Osteocyte (in vitro differentiated cells): ENCODE measurements at regions not wholly inside any gene's neighbourhood (a gene's known extent, or its start where the extent isn't known, plus 50 kb on each side); places are given as distances from the start of the nearest gene placed in this dataset.
"Not testable (repeated sequence)": the region's sequence is repeated elsewhere in the genome, so short reads cannot be mapped to it uniquely, and the experiment has no call there.

ENCODE experiments used
- DNase-seq: peaks from one replicate; pipeline ENCODE4 v3.0.0; 2021; ENCODE audit warnings: mixed read lengths; ENCODE audit not compliant: unreplicated experiment; ENCODE audit errors: extremely low spot score
- H3K27ac Mint-ChIP-seq: one replicate; pipeline ENCODE4 v1.8.0; 2021; ENCODE audit warnings: mild to moderate bottlenecking, mixed read lengths; ENCODE audit not compliant: unreplicated experiment
- H3K27me3 Mint-ChIP-seq: one replicate; pipeline ENCODE4 v1.8.0; 2021; ENCODE audit warnings: mixed read lengths; ENCODE audit not compliant: unreplicated experiment
- H3K36me3 Mint-ChIP-seq: one replicate; pipeline ENCODE4 v1.8.0; 2021; ENCODE audit warnings: mixed read lengths; ENCODE audit not compliant: unreplicated experiment
- H3K4me1 Mint-ChIP-seq: one replicate; pipeline ENCODE4 v1.8.0; 2021; ENCODE audit warnings: mixed read lengths; ENCODE audit not compliant: unreplicated experiment
- H3K4me3 Mint-ChIP-seq: one replicate; pipeline ENCODE4 v1.8.0; 2021; ENCODE audit warnings: mild to moderate bottlenecking, moderate library complexity, mixed read lengths; ENCODE audit not compliant: unreplicated experiment
- H3K9me3 Mint-ChIP-seq: one replicate; pipeline ENCODE4 v1.8.0; 2021; ENCODE audit warnings: mixed read lengths; ENCODE audit not compliant: unreplicated experiment
- CTCF ChIP-seq: fragments of 200-600 bp; sonication (generic); IDR thresholded peaks from 2 replicates; pipeline ENCODE4 v1.5.0; 2021; ENCODE audit warnings: antibody characterized with exemption, mild to moderate bottlenecking, moderate library complexity

- Mint-ChIP-seq H3K4me1 (peaks cover 14% of the 10 kb centered on the region), H3K36me3 (no peaks in the 10 kb centered on the region), H3K4me3 (no peak overlapping the region), H3K27ac (no peak overlapping the region), H3K9me3 (no peaks in the 10 kb centered on the region), H3K27me3 (no peaks in the 10 kb centered on the region)
- TF ChIP-seq CTCF, result no peak
- DNase-seq, result no peak
These were observed 162.4 kb upstream of the FAM20A start for GRCh38 chr17:68763562-68763961.

DNA sequence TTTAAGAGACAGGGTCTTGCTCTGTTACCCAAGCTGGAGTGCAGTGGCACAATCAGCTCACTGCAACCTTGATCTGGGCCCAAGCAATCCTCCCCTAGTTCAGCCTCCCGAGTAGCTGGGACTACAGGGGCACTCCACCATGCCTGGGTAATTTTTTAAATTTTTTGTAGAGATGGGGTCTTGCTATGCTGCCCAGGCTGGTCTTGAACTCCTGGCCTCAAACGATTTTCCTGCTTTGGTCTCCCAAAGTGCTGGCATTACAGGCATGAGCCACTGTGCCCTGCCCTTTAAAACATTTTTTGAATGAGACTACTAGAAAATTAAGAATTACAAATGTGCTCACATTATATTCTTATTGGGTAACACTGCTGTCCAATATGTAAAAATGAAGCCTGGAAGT lies 161.7 kb upstream of the FAM20A start:
- H3K4me1 Mint-ChIP-seq, result peaks cover 14% of the 10 kb centered on the region
- no peaks in the 10 kb centered on the region for H3K36me3 Mint-ChIP-seq
- H3K27me3 Mint-ChIP-seq, result no peaks in the 10 kb centered on the region
- H3K4me3 Mint-ChIP-seq, result no peak overlapping the region
- no peak overlapping the region for H3K27ac Mint-ChIP-seq
- no peak for TF ChIP-seq CTCF
- H3K9me3 Mint-ChIP-seq, result no peaks in the 10 kb centered on the region
- DNase-seq, result no peak

DNA sequence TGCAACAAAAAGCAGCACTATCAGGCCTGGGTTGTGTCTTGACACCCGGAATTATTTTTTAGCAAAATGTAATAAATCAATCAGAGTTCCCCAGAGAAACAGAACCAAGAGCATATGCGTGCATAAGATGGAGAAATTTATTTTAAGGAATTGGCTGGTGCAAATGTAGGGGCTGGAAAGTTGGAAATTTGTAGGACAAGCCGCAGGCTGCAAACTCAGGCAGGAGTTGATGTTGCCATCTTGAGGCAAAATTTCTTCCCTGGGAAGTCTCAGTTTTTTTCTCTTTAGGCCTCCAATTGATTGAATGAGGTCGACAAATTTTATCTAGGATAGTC lies 158.9 kb upstream of the FAM20A start:
- TF ChIP-seq CTCF, result no peak
- H3K4me1 Mint-ChIP-seq, result peaks cover 14% of the 10 kb centered on the region
- H3K9me3 Mint-ChIP-seq, result no peaks in the 10 kb centered on the region
- no peaks in the 10 kb centered on the region for H3K36me3 Mint-ChIP-seq
- peak overlapping the region; percentile 98 for H3K27ac Mint-ChIP-seq
- no peak overlapping the region for H3K4me3 Mint-ChIP-seq
- DNase-seq, result no peak
- no peaks in the 10 kb centered on the region for H3K27me3 Mint-ChIP-seq

- DNase-seq, result peak; percentile 93
- peak; percentile 93 for TF ChIP-seq CTCF
- H3K27ac Mint-ChIP-seq, result peak overlapping the region; percentile 98
- H3K4me1 Mint-ChIP-seq, result peaks cover 14% of the 10 kb centered on the region
- no peaks in the 10 kb centered on the region for H3K36me3 Mint-ChIP-seq
- peak overlapping the region; percentile 74 for H3K4me3 Mint-ChIP-seq
- no peaks in the 10 kb centered on the region for H3K27me3 Mint-ChIP-seq
- H3K9me3 Mint-ChIP-seq, result no peaks in the 10 kb centered on the region
These were observed 158.4 kb upstream of the FAM20A start for GRCh38 chr17:68759343-68760140.

DNA sequence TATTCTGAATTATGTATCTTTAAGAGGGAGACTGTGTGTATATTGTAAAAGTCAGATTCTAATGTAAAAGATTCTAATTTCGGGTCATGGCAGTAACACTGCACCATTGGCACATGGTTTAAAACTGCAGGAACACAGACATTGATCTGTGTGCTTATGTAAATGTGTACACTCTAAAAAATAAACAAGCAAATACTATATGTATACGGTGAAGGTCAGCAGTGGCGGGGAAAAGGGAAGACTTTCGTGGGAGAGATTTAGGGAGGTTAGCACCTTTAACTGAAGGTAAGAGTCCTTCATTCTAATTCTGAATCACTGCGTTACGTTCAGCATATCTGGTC lies 157.8 kb upstream of the FAM20A start:
- peak overlapping the region; percentile 39 for H3K4me3 Mint-ChIP-seq
- peaks cover 14% of the 10 kb centered on the region for H3K4me1 Mint-ChIP-seq
- TF ChIP-seq CTCF, result no peak
- H3K27ac Mint-ChIP-seq, result peak overlapping the region; percentile 98
- no peaks in the 10 kb centered on the region for H3K9me3 Mint-ChIP-seq
- no peaks in the 10 kb centered on the region for H3K27me3 Mint-ChIP-seq
- DNase-seq, result no peak
- H3K36me3 Mint-ChIP-seq, result no peaks in the 10 kb centered on the region

GRCh38 chr17:68757866-68758757 lies 156.9 kb upstream of the FAM20A start:
- not testable (repeated sequence) for H3K27ac Mint-ChIP-seq, H3K36me3 Mint-ChIP-seq, H3K4me3 Mint-ChIP-seq, H3K27me3 Mint-ChIP-seq, DNase-seq, H3K9me3 Mint-ChIP-seq
- peaks cover 14% of the 10 kb centered on the region for H3K4me1 Mint-ChIP-seq
